ENCODE measurements at regions not wholly inside any gene's neighbourhood (a gene's known extent, or its start where the extent isn't known, plus 50 kb on each side); places are given as distances from the start of the nearest gene placed in this dataset.

- TF ChIP-seq CHD7 (IDR thresholded peaks at IDR 0.05; ENCODE audit: insufficient replicate concordance, low read length) (no peak), RNF2 (IDR thresholded peaks at IDR 0.05; ENCODE audit: borderline replicate concordance, low read depth, low read length, missing control alignments, poor library complexity, severe bottlenecking) (no peak), CBX5 (IDR thresholded peaks at IDR 0.05; ENCODE audit: low read depth, low read length) (no peak), RXRA (IDR thresholded peaks at IDR 0.05; ENCODE audit: insufficient read depth, low read depth, low read length) (no peak), POLR2AphosphoS5 (IDR thresholded peaks at IDR 0.05; ENCODE audit: low read depth, low read length) (no peak), SIX5 (IDR thresholded peaks at IDR 0.05; ENCODE audit: low read depth, low read length) (no peak), CTBP2 (IDR thresholded peaks at IDR 0.05; ENCODE audit: borderline replicate concordance, insufficient read depth, insufficient read length, low read length) (no peak), E2F6 (IDR thresholded peaks at IDR 0.05) (no peak), MAX (IDR thresholded peaks at IDR 0.05) (no peak), SIRT6 (IDR thresholded peaks at IDR 0.05; ENCODE audit: low read length) (no peak), CHD2 (IDR thresholded peaks at IDR 0.05; ENCODE audit: low read length) (no peak), YY1 (IDR thresholded peaks at IDR 0.05; ENCODE audit: low read depth, low read length) (no peak)
These were observed 320.3 kb upstream of the ZNF32 start (continued) for GRCh38 chr10:43968961-43969360.

Measured in H1 (cell line).